ENCODE measurements at regions not wholly inside any gene's neighbourhood (a gene's known extent, or its start where the extent isn't known, plus 50 kb on each side); places are given as distances from the start of the nearest gene placed in this dataset.

Small RNA genes in the stretch of these regions (small RNA-seq; reads per million reads assigned to genes)
- 0 reads per million in 3 experiments for gene RNU6-381P (ENCODE audit: insufficient read depth in 2 of 3, insufficient read length in 3 of 3, low read depth in 2 of 3, low replicate concordance in 1 of 3)

All from HepG2 (cell line).